GM12875 (cell line): ENCODE measurements at regions not wholly inside any gene's neighbourhood (a gene's known extent, or its start where the extent isn't known, plus 50 kb on each side); places are given as distances from the start of the nearest gene placed in this dataset.

Experiments
- H3K4me3 ChIP-seq: one replicate; pipeline ENCODE4 v1.5.1; 2011; ENCODE audit warnings: low read depth, low read length, control low read depth
- TF ChIP-seq, protein P1 (sequence below): IDR thresholded peaks from 2 replicates; pipeline ENCODE4 v1.5.1; 2011; ENCODE audit warnings: low read depth, mild to moderate bottlenecking, control low read depth, inconsistent platforms, low read length, moderate library complexity, borderline replicate concordance; ENCODE audit not compliant: insufficient read depth

DNA sequence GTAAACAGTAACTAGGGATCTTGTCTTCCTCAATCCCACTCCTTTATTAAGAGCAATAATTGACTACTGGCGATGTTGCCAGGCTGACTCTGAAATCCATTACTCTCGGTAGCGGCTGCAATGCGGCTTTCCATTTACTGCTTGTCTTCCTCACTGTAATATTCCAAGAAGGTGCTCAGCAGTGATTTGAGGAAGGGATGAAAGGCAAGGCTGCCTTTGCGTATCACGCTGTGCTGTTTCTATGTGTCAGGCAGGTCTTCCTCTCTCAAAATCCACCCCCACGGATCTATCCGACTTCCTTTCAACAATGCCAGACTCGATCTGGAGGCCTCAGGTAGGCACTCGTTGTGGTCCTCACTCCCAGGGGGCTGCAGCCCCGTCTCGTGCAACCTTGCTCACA, 261.4 kb upstream of the CDH4 start:
- no peak overlapping the region for H3K4me3 ChIP-seq
- TF ChIP-seq, protein P1, sequence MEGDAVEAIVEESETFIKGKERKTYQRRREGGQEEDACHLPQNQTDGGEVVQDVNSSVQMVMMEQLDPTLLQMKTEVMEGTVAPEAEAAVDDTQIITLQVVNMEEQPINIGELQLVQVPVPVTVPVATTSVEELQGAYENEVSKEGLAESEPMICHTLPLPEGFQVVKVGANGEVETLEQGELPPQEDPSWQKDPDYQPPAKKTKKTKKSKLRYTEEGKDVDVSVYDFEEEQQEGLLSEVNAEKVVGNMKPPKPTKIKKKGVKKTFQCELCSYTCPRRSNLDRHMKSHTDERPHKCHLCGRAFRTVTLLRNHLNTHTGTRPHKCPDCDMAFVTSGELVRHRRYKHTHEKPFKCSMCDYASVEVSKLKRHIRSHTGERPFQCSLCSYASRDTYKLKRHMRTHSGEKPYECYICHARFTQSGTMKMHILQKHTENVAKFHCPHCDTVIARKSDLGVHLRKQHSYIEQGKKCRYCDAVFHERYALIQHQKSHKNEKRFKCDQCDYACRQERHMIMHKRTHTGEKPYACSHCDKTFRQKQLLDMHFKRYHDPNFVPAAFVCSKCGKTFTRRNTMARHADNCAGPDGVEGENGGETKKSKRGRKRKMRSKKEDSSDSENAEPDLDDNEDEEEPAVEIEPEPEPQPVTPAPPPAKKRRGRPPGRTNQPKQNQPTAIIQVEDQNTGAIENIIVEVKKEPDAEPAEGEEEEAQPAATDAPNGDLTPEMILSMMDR: no peak

DNA sequence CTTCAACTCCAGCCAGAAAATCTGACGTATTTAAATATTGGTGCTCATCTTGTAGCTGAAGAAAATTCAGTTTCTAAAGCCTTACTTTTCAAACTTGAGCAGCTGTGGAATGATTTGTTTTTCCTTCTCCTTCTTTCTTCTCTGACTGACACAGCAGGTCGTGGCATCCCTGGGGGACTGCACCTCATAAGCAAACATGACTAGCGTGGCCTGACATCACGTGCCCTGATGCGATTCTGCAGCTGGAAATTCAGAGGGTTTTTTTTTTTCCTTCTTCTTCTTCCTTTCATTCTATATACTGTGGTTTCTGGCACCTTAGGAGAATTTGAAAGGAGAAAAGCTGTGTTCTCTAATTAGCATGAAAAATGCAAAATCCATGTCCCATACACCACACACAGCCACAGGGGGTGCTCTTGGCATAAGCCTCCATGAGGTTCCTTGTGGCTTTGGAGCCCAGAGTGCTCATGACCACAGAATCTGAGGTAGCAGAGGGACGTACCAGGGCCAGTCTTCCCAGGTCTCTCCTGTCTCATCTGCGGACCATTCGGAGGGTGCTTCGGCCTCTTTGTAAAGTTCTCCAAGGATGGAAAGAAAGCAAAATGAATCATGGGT, 258.5 kb upstream of the CDH4 start:
- H3K4me3 ChIP-seq: no peak overlapping the region

DNA sequence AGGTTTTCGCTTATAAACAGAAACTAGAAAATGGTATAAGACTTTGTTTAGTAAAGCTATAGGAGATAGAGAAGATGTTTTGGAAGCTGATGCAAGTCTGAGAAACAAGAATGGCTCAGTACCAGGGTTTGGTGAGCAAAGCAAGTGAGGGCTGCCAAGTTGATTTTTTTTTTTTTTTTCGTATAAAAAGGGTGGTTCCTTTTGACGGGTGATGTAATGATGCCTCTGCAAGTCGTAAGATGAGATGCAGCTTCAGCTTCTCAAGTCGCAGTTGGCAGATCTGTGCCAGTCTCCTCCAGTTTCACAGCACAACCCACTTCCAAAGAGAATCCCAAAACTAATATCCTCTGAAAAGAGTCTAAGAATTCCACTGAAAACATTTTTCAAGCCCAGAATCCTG, 252.8 kb upstream of the CDH4 start:
- no peak overlapping the region for H3K4me3 ChIP-seq
- TF ChIP-seq, protein P1: no peak

More for the DNA sequence above, 258.5 kb upstream of the CDH4 start:
- TF ChIP-seq, protein P1: no peak

DNA sequence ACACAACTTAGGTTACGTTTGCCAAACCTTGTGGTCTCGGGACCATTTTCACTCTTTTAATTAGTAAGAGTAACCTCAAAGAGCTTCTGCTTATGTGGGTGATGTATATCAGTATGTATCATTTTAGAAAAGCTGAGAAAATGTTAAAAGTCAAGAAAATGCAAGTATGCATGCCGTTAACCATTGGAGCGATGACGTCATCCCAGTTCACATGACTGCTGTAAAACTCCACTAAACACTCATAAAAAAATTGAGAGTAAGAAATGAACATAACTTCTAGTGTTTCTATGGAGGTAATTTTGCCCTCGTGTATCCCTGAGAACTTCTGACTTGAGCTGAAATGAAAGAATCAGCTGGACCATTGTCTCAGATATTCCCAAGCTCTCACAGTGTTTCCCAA, 250.0 kb upstream of the CDH4 start:
- no peak overlapping the region for H3K4me3 ChIP-seq
- TF ChIP-seq, protein P1: no peak

DNA sequence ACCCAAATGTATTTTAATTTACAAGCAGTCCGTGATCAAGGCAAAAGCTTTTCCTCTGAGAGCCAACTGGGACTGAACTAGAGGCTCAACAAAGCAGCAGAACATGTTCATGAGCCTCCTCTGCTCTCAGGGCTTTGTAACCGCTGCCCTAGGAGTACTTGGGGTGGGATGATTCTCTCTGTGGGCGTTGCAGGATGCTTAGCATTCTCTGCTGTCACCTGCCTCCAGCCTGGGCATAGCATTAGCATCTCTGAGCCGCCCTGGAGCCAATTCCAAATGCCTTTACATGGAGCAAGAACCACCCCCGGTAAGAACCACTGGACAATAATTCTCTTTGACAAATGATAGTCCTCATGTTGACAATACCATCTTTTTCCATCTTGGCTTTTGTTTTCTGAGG, 237.6 kb upstream of the CDH4 start:
- TF ChIP-seq, protein P1: no peak
- no peak overlapping the region for H3K4me3 ChIP-seq

DNA sequence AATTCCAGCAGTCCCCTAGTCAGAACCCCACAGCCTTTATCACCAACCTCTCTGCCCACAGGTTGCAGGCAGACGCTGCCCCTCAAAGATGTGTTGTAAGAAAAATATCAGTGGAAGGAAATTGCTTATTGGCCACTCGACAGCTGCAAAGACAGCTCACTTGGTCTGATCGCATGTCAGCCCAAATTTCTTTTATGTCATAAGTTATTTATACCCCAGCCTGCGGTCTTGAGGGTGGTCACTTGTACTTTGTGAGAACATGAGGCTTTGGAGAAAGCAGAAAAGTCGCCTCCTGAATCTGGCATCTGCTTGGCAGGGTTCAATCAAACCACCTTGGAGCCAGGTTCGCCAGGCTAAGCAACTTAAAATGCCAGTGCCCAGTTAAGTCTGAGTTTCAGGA, 236.5 kb upstream of the CDH4 start:
- TF ChIP-seq, protein P1: no peak
- no peak overlapping the region for H3K4me3 ChIP-seq

DNA sequence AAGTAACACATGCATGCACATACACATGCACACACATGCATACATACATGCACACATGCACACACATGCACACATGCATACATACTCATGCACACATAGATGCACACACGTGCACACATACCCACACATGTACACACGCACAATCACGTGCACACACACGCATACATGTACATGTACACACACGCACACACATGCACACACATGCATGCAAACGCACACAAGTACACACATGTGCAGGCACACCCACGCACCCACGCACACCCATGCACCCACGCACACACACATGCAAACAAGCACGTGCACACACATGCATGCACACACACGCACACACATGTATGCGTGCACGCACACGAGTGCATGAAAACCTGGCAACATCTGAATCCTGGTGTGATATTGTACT, 232.7 kb upstream of the CDH4 start:
- TF ChIP-seq, protein P1: no peak
- no peak overlapping the region for H3K4me3 ChIP-seq
